SW480 (cell line): ENCODE measurements at regions not wholly inside any gene's neighbourhood (a gene's known extent, or its start where the extent isn't known, plus 50 kb on each side); places are given as distances from the start of the nearest gene placed in this dataset.

Experiments
- DNase-seq: peaks from one replicate; pipeline ENCODE4 v3.0.0-alpha.2; 2016; ENCODE audit warnings: low spot score

DNA sequence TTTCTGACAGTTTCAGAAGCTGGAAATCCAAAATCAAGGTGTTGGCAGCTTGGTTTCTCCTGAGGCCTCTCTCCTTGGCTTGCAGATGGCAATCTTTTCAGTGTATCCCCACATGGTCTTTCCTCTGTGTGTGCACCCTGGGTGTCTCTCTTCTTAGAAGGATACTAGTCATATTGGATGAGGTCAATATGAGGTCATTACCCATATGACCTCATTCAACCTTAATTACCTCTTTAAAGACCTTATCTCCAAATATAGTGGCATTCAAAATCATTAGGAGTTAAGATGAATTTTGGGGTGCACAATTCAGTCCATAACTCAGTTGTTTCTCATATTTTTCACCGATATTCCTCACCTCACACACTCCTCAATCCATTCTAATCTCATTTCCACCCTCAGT is 92.4 kb upstream of the TGM3 start:
- no peak for DNase-seq

GRCh38 chr20:2204021-2204420 is 91.8 kb upstream of the TGM3 start:
- DNase-seq, result no peak

DNA sequence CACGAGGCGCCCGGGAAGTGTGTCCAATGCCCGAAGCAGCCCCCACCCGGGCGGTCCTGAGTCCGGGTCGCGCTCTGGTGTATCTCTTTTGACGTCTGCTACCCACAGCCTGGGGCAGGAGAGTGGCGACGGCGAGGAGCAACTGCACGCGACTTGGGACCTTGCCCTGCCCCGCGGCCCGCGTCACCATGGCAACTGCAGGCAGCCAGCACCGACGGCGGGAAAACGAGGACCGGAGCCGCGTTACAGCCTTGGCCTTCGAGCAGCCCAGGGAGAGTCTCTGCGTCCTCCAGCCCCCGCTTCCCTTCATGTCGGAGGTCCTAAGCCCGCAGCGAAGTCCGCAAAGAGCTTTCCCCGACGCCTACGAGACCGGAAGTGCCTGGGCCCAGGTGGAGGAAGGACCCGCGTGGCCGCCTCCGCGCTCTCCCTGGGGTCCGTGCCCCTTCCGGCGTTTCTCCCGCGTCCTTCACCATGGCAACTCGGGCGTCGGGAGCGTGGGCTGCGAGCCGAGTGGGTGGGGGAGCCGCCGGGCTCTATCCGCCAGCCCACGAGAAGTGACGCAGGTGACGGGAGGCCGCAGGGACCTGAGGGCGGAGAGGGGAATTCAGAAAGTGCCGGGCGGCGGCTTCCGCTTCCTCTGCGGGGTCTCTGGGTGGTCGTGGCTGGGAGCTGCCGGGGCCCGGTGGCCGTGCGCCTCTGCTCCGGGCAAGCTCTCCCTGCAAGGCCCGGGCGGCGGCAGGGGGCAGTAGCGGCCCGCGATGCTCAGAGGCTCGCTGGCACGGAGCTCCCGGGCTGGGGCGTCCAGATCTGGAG is 88.6 kb upstream of the TGM3 start:
- peak; percentile 63 for DNase-seq

DNA sequence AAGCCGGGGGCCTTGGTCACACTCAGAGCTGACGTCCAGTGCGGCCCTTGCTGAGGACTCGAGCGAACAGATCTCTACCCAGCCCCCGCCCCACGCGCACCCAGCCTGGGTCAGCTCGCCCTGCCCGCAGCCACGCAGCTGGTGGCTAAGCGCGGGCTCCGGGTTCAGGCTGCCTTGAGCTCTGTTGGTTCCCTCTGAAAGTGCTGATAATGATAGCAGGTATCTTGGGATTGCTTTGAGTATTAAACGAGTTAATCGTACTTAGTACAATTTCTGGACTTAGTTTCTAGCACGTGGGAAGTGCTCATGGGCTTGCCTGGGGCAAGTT is 88.1 kb upstream of the TGM3 start:
- DNase-seq, result no peak

- DNase-seq, result no peak
Observed at GRCh38 chr20:2208897-2209296, 86.9 kb upstream of the TGM3 start.

- no peak for DNase-seq
Observed at GRCh38 chr20:2210646-2211552, 84.9 kb upstream of the TGM3 start.

- no peak for DNase-seq
Observed at GRCh38 chr20:2212456-2213015, 83.3 kb upstream of the TGM3 start.

- no peak for DNase-seq
Observed at GRCh38 chr20:2213401-2213800, 82.4 kb upstream of the TGM3 start.

GRCh38 chr20:2217857-2218539 is 77.8 kb upstream of the TGM3 start:
- no peak for DNase-seq

DNA sequence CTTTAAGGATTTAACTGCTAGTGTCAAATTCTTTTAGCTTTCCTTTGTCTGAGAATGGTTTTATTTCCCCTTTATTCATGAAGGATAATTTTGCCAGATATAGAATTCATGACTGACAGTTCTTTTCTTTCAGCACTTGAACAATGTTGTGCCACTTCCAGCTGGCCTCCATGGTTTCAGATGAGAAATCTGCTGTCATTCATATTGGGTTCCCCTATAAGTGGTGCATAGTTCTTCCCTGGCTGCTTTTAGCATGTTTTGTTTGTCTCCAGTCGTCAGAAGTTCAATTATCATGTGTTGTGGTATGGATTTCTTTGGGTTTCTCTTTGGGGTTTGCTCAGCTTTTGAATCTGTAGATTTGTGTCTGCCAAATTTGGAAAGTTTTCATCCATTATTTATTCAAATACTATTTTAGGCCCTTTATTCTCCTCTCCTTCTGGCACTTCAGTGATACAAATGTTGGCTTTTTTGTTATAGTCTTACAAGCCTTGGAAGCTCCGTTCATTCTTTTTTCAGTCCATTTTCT is 76.3 kb upstream of the TGM3 start:
- no peak for DNase-seq

- DNase-seq, result no peak
Observed at GRCh38 chr20:2220298-2220697, 75.5 kb upstream of the TGM3 start.

GRCh38 chr20:2221921-2222320 is 73.9 kb upstream of the TGM3 start:
- DNase-seq, result no peak

DNA sequence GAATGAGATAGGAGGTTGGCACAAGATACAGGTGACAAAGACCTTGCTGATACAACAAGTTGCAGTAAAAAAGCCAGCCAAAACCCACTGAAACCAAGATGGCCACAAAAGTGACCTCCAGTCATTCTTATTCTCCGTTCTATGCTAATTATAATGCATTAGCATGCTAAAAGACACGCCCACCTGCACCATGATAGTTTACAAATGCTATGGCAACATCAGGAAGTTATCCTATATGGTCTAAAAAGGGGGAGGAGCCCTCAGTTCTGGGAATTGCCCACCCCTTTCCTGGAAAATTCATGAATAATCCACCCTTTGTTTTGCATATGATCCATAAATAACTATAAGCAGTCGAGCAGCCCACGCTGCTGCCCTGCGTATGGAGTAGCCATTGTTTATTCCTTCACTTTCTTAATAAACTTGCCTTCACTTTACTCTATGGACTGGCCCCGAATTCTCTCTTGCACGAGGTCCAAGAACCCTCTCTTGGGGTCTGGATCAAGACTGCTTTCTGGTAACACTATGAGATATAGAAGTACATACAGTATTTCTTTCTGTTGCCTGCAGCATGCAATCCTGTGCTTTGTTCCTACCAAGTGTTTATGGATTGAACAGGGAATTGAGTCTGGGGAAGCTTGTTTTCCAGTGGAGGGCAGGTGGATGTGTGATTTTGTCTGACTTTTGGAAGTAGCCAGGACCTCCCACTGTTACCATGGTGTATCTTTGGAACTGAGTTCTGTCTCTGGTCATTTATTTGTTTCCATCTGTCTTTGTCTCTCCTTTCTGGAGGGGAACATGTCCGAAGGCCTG is 72.0 kb upstream of the TGM3 start:
- no peak for DNase-seq

GRCh38 chr20:2224368-2224639 is 71.5 kb upstream of the TGM3 start:
- DNase-seq, result no peak

GRCh38 chr20:2227285-2227684 is 68.5 kb upstream of the TGM3 start:
- peak; percentile 67 for DNase-seq

GRCh38 chr20:2227861-2228260 is 67.9 kb upstream of the TGM3 start:
- DNase-seq, result no peak

DNA sequence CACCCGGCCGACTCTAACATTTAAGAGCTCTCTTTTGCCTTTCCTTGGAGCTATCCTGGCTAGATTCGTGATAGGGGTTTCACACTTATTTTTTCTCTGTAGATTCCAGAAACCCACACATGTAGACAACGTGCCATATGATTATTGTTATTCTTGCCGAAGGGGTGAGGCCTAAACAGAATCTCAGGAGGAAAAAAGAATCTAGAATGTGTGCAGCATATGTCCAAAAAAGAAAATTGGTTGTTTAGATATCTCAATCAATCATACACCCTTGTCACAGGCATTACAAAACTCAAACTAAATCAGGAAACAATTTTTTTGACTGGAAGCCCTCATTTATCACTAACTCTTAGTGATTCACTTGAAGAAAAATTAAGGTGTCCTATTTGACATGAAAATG is 66.9 kb upstream of the TGM3 start:
- no peak for DNase-seq

DNA sequence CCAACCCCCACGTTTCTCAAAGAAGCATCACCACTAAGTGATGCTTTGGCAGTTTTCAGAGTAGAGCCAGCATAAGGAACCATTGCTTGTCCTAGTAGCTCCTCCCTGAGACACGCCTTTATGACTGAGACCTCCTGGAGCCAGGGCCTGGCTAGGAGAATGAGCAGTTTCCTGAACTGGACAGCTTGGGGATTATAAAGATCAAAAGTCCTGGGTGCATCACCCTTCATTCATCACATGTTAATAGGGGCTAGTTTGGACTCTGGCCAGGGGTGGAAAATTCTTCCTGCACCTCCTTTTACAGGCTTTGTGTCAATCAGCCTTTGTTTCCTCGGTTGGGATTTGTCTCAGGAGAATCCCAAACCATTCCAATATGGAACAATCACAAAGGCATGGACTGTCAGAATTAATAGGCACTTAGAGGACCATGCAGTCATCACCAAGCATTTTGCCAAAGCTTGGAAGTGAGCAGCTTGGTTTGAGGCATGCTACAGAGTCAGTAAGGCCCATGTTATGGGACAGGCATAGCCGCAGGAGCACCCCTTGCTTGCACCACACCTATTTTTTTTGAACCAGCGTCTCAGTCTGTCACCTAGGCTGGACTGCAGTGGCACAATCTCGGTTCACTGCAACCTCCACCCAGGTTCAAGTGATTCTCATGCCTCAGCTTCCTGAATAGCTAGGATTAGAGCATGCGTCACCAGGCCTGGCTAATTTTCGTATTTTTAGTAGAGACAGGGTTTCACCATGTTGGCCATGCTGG is 64.9 kb upstream of the TGM3 start:
- DNase-seq, result peak; percentile 65

GRCh38 chr20:2231701-2232100 is 64.1 kb upstream of the TGM3 start:
- no peak for DNase-seq

DNA sequence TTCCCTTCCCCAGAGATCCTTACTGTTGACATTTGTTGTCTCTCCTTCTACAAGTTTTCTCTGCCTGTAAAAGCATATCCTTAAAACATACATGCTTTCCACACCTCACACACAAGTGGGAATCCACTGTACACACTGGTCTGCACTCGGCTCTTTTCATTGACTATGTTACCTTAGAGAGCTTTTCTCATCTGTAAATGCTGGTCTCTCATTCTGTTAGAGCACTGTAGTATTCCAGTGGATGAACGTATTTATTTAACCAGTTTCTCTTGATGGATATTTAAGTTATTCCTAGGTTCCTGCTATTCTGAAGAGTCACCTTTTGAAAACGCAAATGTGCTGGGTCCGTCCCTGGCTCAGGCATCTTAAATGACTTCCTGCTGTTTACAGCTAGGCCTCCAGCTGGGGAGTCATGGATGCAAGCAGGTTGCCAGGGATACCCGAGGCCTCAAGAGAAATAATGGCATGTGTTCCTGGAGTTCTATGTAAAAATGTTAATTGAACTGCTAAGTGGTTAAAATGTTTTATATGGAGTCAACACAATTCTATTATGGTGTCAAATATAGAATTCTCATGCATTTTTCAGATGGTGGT is 61.1 kb upstream of the TGM3 start:
- no peak for DNase-seq

GRCh38 chr20:2236256-2236655 is 59.5 kb upstream of the TGM3 start:
- no peak for DNase-seq
